ENCODE measurements at regions not wholly inside any gene's neighbourhood (a gene's known extent, or its start where the extent isn't known, plus 50 kb on each side); places are given as distances from the start of the nearest gene placed in this dataset.

GRCh38 chr14:99118946-99119345 lies 153.1 kb downstream of the BCL11B start:
- no peak for TF ChIP-seq CTCF (conservative IDR thresholded peaks at IDR 0.05)
- no peak overlapping the region for H3K27ac ChIP-seq
